Ectodermal cell (in vitro differentiated cells): ENCODE measurements at regions not wholly inside any gene's neighbourhood (a gene's known extent, or its start where the extent isn't known, plus 50 kb on each side); places are given as distances from the start of the nearest gene placed in this dataset.
"Not testable (repeated sequence)": the region's sequence is repeated elsewhere in the genome, so short reads cannot be mapped to it uniquely, and the experiment has no call there.

Experiments used
- H3K27ac ChIP-seq: 2 replicates; pipeline ENCODE4 v1.7.0; 2013; ENCODE audit warnings: mild to moderate bottlenecking, low read depth, low read length; ENCODE audit not compliant: insufficient read depth, poor library complexity, severe bottlenecking
- H3K27me3 ChIP-seq: 2 replicates; pipeline ENCODE4 v1.7.0; 2013; ENCODE audit warnings: mild to moderate bottlenecking, low read length; ENCODE audit not compliant: insufficient read depth, control insufficient read depth, poor library complexity, severe bottlenecking
- H3K36me3 ChIP-seq: one replicate; pipeline ENCODE4 v1.7.0; 2013; ENCODE audit warnings: low read length; ENCODE audit not compliant: control insufficient read depth, insufficient read depth
- H3K4me1 ChIP-seq: one replicate; pipeline ENCODE4 v1.7.0; 2013; ENCODE audit warnings: low read length; ENCODE audit not compliant: control insufficient read depth, insufficient read depth
- H3K4me3 ChIP-seq: 2 replicates; pipeline ENCODE4 v1.7.0; 2013; ENCODE audit warnings: low read depth, low read length, control low read depth; ENCODE audit not compliant: insufficient read depth
- H3K9me3 ChIP-seq: 2 replicates; pipeline ENCODE4 v1.7.0; 2013; ENCODE audit warnings: mild to moderate bottlenecking, low read length, moderate library complexity; ENCODE audit not compliant: control insufficient read depth
- WGBS, 2 experiments: methylation state at CpG; one replicate each; pipeline ENCODE4 v1.1.7; 2013; ENCODE audit warnings: missing lambda C conversion rate in 2 of 2; 5-methylcytosine and 5-hydroxymethylcytosine counted together

- H3K27ac ChIP-seq: no peak overlapping the region
- WGBS, 2 experiments: 81 to 84% methylated on average over 5 to 6 of the region's 6 CpGs
- H3K4me3 ChIP-seq: no peak overlapping the region
- H3K9me3 ChIP-seq: no peaks in the 10 kb centered on the region
- no peaks in the 10 kb centered on the region for H3K36me3 ChIP-seq
- H3K4me1 ChIP-seq: no peaks in the 10 kb centered on the region
- H3K27me3 ChIP-seq: no peaks in the 10 kb centered on the region
Observed at GRCh38 chr10:84626397-84627087, 298.2 kb downstream of the CCSER2 start.

GRCh38 chr10:84632866-84633265 is 304.5 kb downstream of the CCSER2 start:
- no peak overlapping the region for H3K4me3 ChIP-seq
- H3K36me3 ChIP-seq: no peaks in the 10 kb centered on the region
- no peaks in the 10 kb centered on the region for H3K4me1 ChIP-seq
- no peaks in the 10 kb centered on the region for H3K27me3 ChIP-seq
- H3K9me3 ChIP-seq: no peaks in the 10 kb centered on the region
- WGBS, 2 experiments: 76 to 82% methylated on average over 5 of the region's 5 CpGs
- H3K27ac ChIP-seq: no peak overlapping the region

- Histone ChIP-seq H3K4me1 (no peaks in the 10 kb centered on the region), H3K4me3 (no peak overlapping the region), H3K36me3 (no peaks in the 10 kb centered on the region), H3K27ac (no peak overlapping the region), H3K9me3 (no peaks in the 10 kb centered on the region), H3K27me3 (no peaks in the 10 kb centered on the region)
- WGBS, 2 experiments: 91 to 94% methylated on average over 5 of the region's 5 CpGs
Observed at GRCh38 chr10:84634636-84635035, 306.2 kb downstream of the CCSER2 start.

- not testable (repeated sequence) for H3K9me3 ChIP-seq, H3K4me1 ChIP-seq, H3K27ac ChIP-seq, H3K36me3 ChIP-seq, H3K4me3 ChIP-seq, H3K27me3 ChIP-seq
- 88 to 94% methylated on average over 1 of the region's 1 CpG for WGBS, 2 experiments
Observed at GRCh38 chr10:84650628-84651027, 322.2 kb downstream of the CCSER2 start.

GRCh38 chr10:84654671-84655070 is 326.3 kb downstream of the CCSER2 start:
- Histone ChIP-seq H3K27ac (no peak overlapping the region), H3K36me3 (no peaks in the 10 kb centered on the region), H3K9me3 (no peaks in the 10 kb centered on the region), H3K27me3 (no peaks in the 10 kb centered on the region), H3K4me1 (no peaks in the 10 kb centered on the region), H3K4me3 (no peak overlapping the region)
- 73 to 100% methylated on average over 2 of the region's 2 CpGs for WGBS, 2 experiments

GRCh38 chr10:84659027-84659426 is 330.6 kb downstream of the CCSER2 start:
- WGBS, 2 experiments: 93 to 94% methylated on average over 6 of the region's 6 CpGs
- H3K27me3 ChIP-seq: no peaks in the 10 kb centered on the region
- no peak overlapping the region for H3K4me3 ChIP-seq
- H3K4me1 ChIP-seq: peaks cover 5% of the 10 kb centered on the region
- H3K27ac ChIP-seq: no peak overlapping the region
- no peaks in the 10 kb centered on the region for H3K36me3 ChIP-seq
- H3K9me3 ChIP-seq: no peaks in the 10 kb centered on the region

GRCh38 chr10:84659497-84660439 is 331.4 kb downstream of the CCSER2 start:
- Histone ChIP-seq H3K27ac (no peak overlapping the region), H3K36me3 (no peaks in the 10 kb centered on the region), H3K9me3 (no peaks in the 10 kb centered on the region), H3K4me1 (peaks cover 5% of the 10 kb centered on the region), H3K27me3 (no peaks in the 10 kb centered on the region), H3K4me3 (no peak overlapping the region)
- 91 to 92% methylated on average over 12 of the region's 12 CpGs for WGBS, 2 experiments

- Histone ChIP-seq H3K4me1 (peaks cover 5% of the 10 kb centered on the region), H3K27me3 (no peaks in the 10 kb centered on the region), H3K36me3 (no peaks in the 10 kb centered on the region), H3K4me3 (no peak overlapping the region), H3K27ac (no peak overlapping the region), H3K9me3 (no peaks in the 10 kb centered on the region)
- 88 to 89% methylated on average over 9 of the region's 9 CpGs for WGBS, 2 experiments
Observed at GRCh38 chr10:84660450-84661159, 332.2 kb downstream of the CCSER2 start.

GRCh38 chr10:84665211-84665610 is 336.8 kb downstream of the CCSER2 start:
- H3K9me3 ChIP-seq: no peaks in the 10 kb centered on the region
- H3K4me3 ChIP-seq: no peak overlapping the region
- H3K27me3 ChIP-seq: no peaks in the 10 kb centered on the region
- H3K4me1 ChIP-seq: peaks cover 5% of the 10 kb centered on the region
- 86 to 90% methylated on average over 5 of the region's 5 CpGs for WGBS, 2 experiments
- H3K36me3 ChIP-seq: no peaks in the 10 kb centered on the region
- no peak overlapping the region for H3K27ac ChIP-seq
